ENCODE measurements at regions not wholly inside any gene's neighbourhood (a gene's known extent, or its start where the extent isn't known, plus 50 kb on each side); places are given as distances from the start of the nearest gene placed in this dataset.

- TF ChIP-seq CTCF (IDR thresholded peaks at IDR 0.05) (no peak), POLR2A (IDR thresholded peaks at IDR 0.05) (no peak), EP300 (IDR thresholded peaks at IDR 0.05) (no peak)
Observed at GRCh38 chr18:57278933-57279332, 73.4 kb upstream of the ST8SIA3 start.
